HG03565 (cell line): ENCODE measurements at regions not wholly inside any gene's neighbourhood (a gene's known extent, or its start where the extent isn't known, plus 50 kb on each side); places are given as distances from the start of the nearest gene placed in this dataset.

Source experiments
- ATAC-seq: cut with Tn5 transposase; IDR thresholded peaks from one replicate; pipeline ENCODE4 v1.9.1; 2021; ENCODE audit warnings: mild to moderate bottlenecking, moderate library complexity; ENCODE audit not compliant: unreplicated experiment

GRCh38 chr19:28983430-28983829, 229.5 kb downstream of the UQCRFS1 start:
- ATAC-seq, result no peak

DNA sequence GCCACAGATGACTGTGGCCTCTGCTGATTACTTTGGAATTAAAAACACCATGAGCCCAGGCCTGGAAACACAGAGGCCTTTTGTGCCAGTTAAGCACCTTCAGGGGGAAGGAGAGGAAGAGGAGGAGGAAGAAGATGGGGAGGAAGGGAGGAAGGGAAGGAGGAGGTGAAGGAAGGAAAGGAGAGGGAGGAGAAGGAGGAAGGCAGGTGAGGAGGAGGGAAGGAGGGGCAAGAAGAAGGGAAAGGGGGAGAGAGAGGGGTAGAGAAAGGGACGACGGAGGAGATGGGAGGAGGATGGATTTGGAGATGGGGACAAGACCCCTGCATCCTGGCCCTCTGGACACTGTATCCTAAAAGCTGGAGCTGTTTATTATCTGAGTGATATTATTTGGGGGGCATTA, 231.0 kb downstream of the UQCRFS1 start:
- ATAC-seq, result no peak

DNA sequence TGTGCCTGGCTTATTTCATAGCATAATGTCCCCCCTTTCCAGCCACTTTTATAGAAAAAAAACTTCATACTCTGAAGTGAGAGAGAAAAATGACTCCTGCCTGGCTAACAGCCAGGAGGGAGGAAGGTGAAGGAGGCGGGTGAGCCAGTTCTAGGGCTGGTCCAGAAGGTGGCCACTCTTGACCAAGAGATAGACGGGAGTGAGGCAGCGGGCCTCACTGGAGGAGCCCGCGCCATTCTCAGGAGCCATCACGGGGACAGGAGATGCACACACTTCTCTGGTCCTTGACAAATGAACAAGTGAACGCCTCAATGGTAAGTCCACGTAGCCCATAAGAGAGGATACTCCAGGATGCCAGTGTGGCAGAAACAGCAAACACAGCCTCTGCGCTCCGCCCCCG, 231.4 kb downstream of the UQCRFS1 start:
- ATAC-seq, result no peak

GRCh38 chr19:28980236-28980868, 232.6 kb downstream of the UQCRFS1 start:
- ATAC-seq, result no peak

- ATAC-seq, result no peak
These were observed 235.1 kb downstream of the UQCRFS1 start for GRCh38 chr19:28977826-28978225.

GRCh38 chr19:28972058-28972852, 240.7 kb downstream of the UQCRFS1 start:
- no peak for ATAC-seq

- no peak for ATAC-seq
These were observed 241.4 kb downstream of the UQCRFS1 start for GRCh38 chr19:28971513-28971912.

DNA sequence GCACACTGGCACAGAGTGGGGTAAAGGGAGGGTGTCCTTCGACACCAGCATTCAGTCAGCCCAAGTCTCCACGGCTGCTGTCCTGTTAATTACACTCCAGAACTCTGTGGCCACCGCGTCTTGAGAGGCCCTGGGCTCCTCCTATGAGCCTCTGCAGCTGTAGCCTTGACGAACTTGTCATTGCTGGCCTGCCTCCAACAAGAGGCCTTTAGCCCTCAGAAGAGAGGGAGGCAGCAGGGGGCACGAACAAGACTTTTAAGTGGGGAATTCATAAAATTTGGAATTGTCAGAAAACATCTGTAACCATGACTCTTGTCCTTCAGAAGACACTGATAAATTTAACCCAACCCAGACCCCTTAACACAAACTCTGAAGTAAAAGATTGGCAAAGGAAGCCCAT, 241.9 kb downstream of the UQCRFS1 start:
- no peak for ATAC-seq

DNA sequence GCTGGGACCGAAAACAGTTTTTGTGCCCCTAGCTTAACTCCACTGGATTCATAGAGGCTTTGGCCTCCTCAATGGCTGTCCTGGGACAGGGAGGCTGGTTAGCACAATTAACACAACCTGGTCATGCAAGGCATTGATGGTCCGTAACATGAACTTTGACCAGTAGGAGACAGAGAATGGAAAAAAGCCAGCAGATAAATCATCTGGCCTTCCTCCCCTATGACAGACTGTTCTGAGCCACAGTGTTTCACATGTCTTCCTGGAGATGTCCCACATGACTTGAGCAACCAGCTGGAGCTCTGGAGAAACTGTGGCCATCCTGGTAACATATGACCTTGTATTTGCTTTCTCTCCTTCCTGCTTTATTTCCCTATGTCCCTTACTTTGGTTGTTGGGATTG, 244.2 kb downstream of the UQCRFS1 start:
- no peak for ATAC-seq

GRCh38 chr19:28966737-28967399, 246.1 kb downstream of the UQCRFS1 start:
- ATAC-seq, result no peak

DNA sequence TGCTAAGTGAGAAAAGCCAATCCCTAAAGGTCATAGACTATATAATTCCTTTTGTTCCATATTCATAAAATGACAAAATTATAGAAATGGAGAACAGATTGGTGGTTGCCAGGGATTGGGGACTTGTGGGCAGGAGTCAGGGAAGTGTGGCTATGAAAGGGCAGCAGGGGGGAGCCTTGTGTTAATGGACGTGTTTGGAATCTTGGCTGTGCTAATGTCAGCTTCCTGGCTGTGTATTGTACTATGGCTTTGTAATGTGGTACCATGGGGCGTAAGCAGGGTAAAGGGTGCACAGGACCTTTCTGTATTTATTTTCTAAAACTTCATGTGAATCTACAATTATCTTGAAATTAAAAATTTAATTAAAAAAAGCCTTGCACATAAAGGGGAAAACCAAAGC, 248.5 kb downstream of the UQCRFS1 start:
- ATAC-seq, result no peak

GRCh38 chr19:28963486-28964250, 249.3 kb downstream of the UQCRFS1 start:
- no peak for ATAC-seq

DNA sequence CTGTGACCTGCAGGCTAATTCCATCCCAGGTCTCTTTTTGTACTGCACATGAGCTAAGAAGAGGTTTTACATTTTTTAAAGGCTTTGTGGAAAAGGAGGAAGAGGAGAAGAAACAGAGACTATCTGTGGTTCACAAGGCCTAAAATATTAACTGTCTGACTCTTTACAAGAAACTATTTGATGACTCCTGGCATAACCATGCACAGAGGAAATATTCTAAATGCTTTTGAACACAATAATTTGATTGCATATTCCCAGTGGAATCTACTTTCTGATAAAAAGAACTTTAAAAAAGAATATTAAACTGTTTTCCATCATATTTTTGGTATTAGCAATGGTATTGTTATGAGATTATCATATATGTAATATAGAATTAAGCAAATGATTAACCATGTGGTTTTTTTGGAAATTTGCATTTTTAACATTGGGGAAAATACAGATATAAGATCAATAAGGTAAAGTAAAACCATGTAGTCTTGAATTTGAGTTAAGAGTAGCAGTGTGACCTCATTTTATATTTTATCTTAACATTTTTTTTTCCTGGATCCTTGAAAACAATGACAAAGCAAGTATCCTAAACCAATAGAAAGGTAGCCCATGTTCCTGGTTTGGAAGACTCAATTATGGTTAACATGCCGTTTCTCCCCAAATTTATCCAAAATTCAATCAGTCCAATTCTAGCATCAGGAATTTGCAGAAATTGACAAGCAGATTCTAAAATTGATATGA, 251.0 kb downstream of the UQCRFS1 start:
- ATAC-seq, result no peak

DNA sequence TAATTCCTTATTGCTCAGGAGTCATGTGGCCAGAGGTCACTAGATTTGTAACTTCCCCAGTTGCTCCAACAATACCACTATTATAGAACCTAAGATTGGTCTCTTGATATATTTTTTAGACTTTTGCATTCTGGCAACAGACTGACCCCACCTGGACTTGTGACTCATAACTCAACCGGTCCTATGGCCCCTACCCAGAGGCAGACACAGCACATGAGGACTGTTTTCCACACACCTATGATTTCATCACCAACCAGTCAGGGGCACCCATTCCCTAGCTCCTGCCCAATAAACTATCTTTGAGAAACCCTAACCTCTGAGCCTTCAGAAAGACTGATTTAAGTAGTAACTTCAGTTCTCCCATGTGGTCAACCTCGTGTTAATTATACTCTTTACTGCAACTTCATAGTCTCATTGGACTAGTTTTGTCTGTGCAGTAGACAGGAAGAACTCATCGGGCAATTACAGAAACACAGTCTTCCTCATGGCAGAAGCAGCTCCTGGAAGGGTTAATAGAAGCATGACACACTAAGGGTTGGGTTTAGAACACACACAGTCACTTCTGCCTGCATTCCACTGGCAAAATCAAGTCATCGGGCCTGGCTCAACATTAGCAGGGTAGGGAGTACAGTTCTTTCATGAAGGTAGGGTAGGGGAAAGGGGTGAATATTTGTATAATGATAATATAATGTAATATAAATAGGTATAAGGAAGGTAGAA, 251.8 kb downstream of the UQCRFS1 start:
- no peak for ATAC-seq

DNA sequence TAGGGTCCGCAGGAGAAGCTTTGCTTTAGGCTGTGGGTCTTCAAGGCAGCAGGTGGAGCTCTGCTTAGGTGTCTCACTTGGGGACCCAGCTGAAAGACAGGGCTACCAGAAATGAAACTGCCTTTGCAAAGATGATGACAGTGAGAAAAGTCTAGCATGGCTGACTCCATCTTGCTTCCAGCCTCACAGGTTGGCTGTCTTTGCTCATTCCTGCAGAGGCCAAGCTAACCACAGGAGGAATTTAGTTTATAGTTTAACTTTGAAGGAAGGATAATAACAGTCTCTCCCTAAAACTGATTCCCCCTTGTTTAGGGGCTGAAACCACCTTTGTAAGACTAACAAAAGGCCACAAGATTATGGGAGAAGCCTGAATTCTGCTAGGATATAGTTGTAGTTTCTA, 252.4 kb downstream of the UQCRFS1 start:
- ATAC-seq, result no peak

DNA sequence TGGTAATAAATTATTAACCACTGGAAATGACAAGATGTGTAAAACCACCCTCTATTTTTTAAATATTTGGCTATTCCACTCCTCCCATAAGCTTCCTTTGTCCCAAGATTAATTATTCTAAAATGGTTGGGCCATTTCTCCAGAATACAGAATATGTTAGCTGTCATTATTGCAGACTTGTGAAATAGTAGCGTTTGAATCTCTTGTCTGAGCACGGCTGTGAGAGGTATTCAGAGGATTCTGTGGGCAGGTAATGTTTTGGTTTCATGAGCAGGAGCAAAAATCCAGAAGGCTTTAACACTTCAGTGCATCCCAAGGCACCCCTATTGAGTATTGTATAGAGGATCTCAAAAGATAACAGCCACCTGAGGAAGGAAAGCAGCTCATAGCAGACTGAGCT, 256.0 kb downstream of the UQCRFS1 start:
- ATAC-seq, result no peak

DNA sequence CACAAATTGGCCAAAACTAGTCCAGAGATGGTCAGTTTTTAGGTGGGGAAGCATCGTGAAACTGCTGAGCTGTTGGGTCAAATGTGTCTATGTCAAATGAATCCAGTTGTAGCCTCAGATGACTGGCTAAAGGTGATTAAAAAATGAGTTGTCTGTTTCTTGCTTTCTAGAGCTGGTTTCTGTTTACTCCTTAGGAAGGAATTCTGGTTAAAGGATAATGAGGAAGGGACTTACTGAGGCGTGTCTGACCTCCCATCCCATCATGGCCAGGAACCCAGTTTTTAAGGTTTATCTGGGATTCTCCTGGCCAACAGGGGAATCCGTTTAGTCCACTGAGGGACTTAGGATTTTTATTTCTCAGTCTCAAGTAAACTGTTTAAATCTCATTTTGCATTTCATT, 256.5 kb downstream of the UQCRFS1 start:
- ATAC-seq, result no peak

DNA sequence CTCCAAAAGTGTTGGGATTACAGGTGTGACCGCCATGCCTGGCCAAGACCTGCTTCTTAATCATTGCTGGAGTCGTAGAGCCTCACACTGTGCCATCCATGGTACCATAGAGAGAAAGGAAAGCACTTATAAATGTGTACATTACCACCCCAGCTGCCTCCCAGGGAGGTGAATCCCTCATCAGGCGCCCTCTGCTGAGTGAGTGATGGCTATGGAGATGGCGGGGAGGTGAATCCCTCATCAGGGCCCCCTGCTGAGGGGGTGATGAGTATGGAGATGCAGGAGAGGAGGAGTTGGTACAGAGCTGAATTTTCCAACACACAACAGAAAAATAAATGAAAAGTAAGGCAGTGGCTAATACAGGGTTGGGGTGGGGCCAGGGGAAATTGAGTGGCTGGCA, 263.4 kb downstream of the UQCRFS1 start:
- ATAC-seq, result no peak

DNA sequence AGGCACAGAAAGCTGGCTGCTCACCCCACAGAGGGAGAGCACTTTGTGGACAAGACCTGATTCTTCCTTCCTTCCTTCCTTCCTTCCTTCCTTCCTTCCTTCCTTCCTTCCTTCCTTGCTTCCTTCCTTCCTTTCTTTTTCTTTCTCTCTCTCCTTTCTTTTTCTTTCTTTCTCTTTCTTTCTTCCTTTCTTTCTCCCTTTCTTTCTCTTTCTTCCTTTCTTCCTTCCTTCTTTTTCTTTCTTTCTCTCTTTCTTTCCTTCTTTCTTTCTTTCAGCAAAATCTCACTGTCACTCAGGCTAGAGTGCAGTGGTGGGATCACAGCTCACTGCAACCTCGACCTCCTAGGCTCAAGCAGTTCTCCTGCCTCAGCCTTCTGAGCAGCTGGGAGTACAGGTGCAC, 263.9 kb downstream of the UQCRFS1 start:
- no peak for ATAC-seq

DNA sequence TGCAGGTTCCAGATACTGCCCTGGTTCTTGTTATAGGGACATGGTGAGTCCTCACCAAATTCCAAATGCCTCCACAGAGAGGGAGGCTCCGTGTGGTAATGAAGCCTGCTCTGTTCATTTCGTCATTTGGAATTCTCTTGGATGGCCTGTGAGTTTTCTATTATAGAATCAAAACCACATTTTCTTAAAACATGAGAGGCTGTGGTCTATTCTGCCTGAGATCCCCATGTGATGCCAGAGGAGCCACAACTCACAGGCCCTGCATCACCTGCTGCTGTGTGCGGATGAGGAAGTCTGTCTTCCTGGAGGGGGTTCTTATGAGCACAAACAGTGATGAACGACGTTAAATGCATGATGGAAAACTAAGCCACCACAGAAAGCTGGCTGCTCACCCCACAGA, 264.4 kb downstream of the UQCRFS1 start:
- ATAC-seq, result no peak
